Hepatocyte (in vitro differentiated cells): ENCODE measurements at regions not wholly inside any gene's neighbourhood (a gene's known extent, or its start where the extent isn't known, plus 50 kb on each side); places are given as distances from the start of the nearest gene placed in this dataset.

Source experiments
- DNase-seq: peaks from one replicate; pipeline ENCODE4 v3.0.0-alpha.2; 2016; ENCODE audit warnings: low spot score
- H2AFZ ChIP-seq: fragments of 200-600 bp; sonication (generic); 2 replicates; pipeline ENCODE4 v1.6.0; 2016; ENCODE audit warnings: antibody characterized with exemption, mild to moderate bottlenecking
- H3K27ac ChIP-seq: fragments of 200-600 bp; sonication (generic); 2 replicates; pipeline ENCODE4 v1.5.1; 2016; ENCODE audit warnings: mild to moderate bottlenecking
- H3K27me3 ChIP-seq: fragments of 200-600 bp; sonication (generic); 2 replicates; pipeline ENCODE4 v1.6.1; 2016
- H3K36me3 ChIP-seq: fragments of 200-600 bp; sonication (generic); replicated peaks from 2 replicates; pipeline ENCODE4 v1.5.1; 2016; ENCODE audit warnings: low read depth; ENCODE audit not compliant: insufficient read depth
- H3K4me1 ChIP-seq: fragments of 200-600 bp; sonication (generic); 2 replicates; pipeline ENCODE4 v1.5.1; 2016; ENCODE audit warnings: mild to moderate bottlenecking, moderate library complexity; ENCODE audit not compliant: insufficient read depth
- H3K4me2 ChIP-seq: fragments of 200-600 bp; sonication (generic); 2 replicates; pipeline ENCODE4 v1.6.0; 2016
- H3K4me3 ChIP-seq: fragments of 200-600 bp; sonication (generic); 2 replicates; pipeline ENCODE4 v1.5.1; 2016; ENCODE audit warnings: mild to moderate bottlenecking
- H3K79me2 ChIP-seq: fragments of 200-600 bp; sonication (generic); 2 replicates; pipeline ENCODE4 v1.6.0; 2017; ENCODE audit warnings: mild to moderate bottlenecking
- H3K9me2 ChIP-seq: fragments of 200-600 bp; sonication (generic); replicated peaks from 2 replicates; pipeline ENCODE4 v1.6.0; 2017; ENCODE audit warnings: mild to moderate bottlenecking; ENCODE audit not compliant: insufficient read depth
- H3K9me3 ChIP-seq: fragments of 200-600 bp; sonication (generic); 2 replicates; pipeline ENCODE4 v1.5.1; 2016; ENCODE audit warnings: low read depth, mild to moderate bottlenecking
- H4K20me1 ChIP-seq: fragments of 200-600 bp; sonication (generic); 2 replicates; pipeline ENCODE4 v1.6.0; 2016; ENCODE audit warnings: mild to moderate bottlenecking; ENCODE audit not compliant: insufficient read depth, poor library complexity, severe bottlenecking
- CTCF ChIP-seq: fragments of 200-600 bp; sonication (generic); IDR thresholded peaks from 2 replicates; pipeline ENCODE4 v1.5.1; 2016; ENCODE audit warnings: antibody characterized with exemption, mild to moderate bottlenecking; ENCODE audit not compliant: poor library complexity
- EZH2 ChIP-seq: fragments of 200-600 bp; sonication (generic); IDR thresholded peaks from 2 replicates; pipeline ENCODE4 v1.6.1; 2016; ENCODE audit warnings: antibody characterized with exemption, mild to moderate bottlenecking, borderline replicate concordance
- EZH2phosphoT487 ChIP-seq: fragments of 200-600 bp; sonication (generic); IDR thresholded peaks from one replicate; pipeline ENCODE4 v1.6.1; 2018; ENCODE audit warnings: antibody characterized with exemption, mild to moderate bottlenecking, low read depth, moderate library complexity; ENCODE audit not compliant: unreplicated experiment, severe bottlenecking
- WGBS: methylation state at CpG from one replicate; pipeline ENCODE4 v1.1.6; 2016; ENCODE audit warnings: low lambda C conversion rate; ENCODE audit errors: missing lambda C conversion rate; 5-methylcytosine and 5-hydroxymethylcytosine counted together

- Histone ChIP-seq H3K4me2 (no peak overlapping the region), H3K79me2 (no peaks in the 10 kb centered on the region), H4K20me1 (no peaks in the 10 kb centered on the region), H3K27me3 (no peaks in the 10 kb centered on the region), H3K27ac (no peak overlapping the region), H3K4me1 (no peaks in the 10 kb centered on the region), H3K36me3 (no peaks in the 10 kb centered on the region), H3K4me3 (no peak overlapping the region), H3K9me2 (no peaks in the 10 kb centered on the region), H3K9me3 (no peaks in the 10 kb centered on the region), H2AFZ (no peak overlapping the region)
- TF ChIP-seq EZH2 = no peak
- no peak for TF ChIP-seq EZH2phosphoT487
- TF ChIP-seq CTCF = no peak
- 70% methylated on average over 4 of the region's 4 CpGs for WGBS
- no peak for DNase-seq
Observed at GRCh38 chr2:19116918-19117317, 241.5 kb downstream of the OSR1 start.

GRCh38 chr2:19114754-19115231 lies 243.6 kb downstream of the OSR1 start:
- H3K36me3 ChIP-seq = no peaks in the 10 kb centered on the region
- no peaks in the 10 kb centered on the region for H3K9me2 ChIP-seq
- no peak for DNase-seq
- no peaks in the 10 kb centered on the region for H3K79me2 ChIP-seq
- H3K27ac ChIP-seq = peak overlapping the region; percentile 68
- H3K9me3 ChIP-seq = no peaks in the 10 kb centered on the region
- H3K27me3 ChIP-seq = no peaks in the 10 kb centered on the region
- no peak overlapping the region for H2AFZ ChIP-seq
- no peaks in the 10 kb centered on the region for H3K4me1 ChIP-seq
- TF ChIP-seq CTCF (no peak), EZH2phosphoT487 (no peak), EZH2 (no peak)
- H3K4me2 ChIP-seq = no peak overlapping the region
- no peaks in the 10 kb centered on the region for H4K20me1 ChIP-seq
- no peak overlapping the region for H3K4me3 ChIP-seq

DNA sequence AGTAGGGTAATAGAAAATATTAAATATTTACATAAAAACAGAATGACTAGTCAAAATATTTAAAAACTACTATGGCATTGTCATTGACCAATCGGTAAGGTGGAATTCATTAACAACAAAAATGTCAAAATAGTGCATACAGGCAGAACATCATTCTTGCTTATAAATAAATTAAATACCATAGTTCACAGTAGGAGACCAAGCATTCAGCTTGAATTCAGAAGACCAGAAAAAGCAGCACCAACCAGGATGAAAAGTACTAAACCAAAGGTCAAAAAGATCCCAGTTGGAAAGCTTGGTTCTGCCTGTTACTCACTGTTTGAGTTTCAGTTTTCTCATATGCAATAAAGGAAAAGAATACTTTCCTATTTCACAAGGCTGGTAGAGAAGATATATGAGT lies 244.3 kb downstream of the OSR1 start:
- no peak overlapping the region for H3K4me2 ChIP-seq
- no peaks in the 10 kb centered on the region for H3K36me3 ChIP-seq
- H3K27me3 ChIP-seq = no peaks in the 10 kb centered on the region
- H3K79me2 ChIP-seq = no peaks in the 10 kb centered on the region
- no peaks in the 10 kb centered on the region for H3K4me1 ChIP-seq
- WGBS = 76% methylated on average over 1 of the region's 1 CpG
- no peak for TF ChIP-seq EZH2
- no peak for TF ChIP-seq EZH2phosphoT487
- TF ChIP-seq CTCF = no peak
- no peaks in the 10 kb centered on the region for H3K9me3 ChIP-seq
- DNase-seq = no peak
- no peaks in the 10 kb centered on the region for H4K20me1 ChIP-seq
- peak overlapping the region; percentile 68 for H3K27ac ChIP-seq
- H3K4me3 ChIP-seq = no peak overlapping the region
- no peaks in the 10 kb centered on the region for H3K9me2 ChIP-seq
- H2AFZ ChIP-seq = no peak overlapping the region

GRCh38 chr2:19111354-19111753 lies 247.1 kb downstream of the OSR1 start:
- no peak for DNase-seq
- 58% methylated on average over 3 of the region's 3 CpGs for WGBS
- H3K4me2 ChIP-seq = no peak overlapping the region
- no peaks in the 10 kb centered on the region for H3K79me2 ChIP-seq
- H3K4me1 ChIP-seq = no peaks in the 10 kb centered on the region
- no peak overlapping the region for H2AFZ ChIP-seq
- no peaks in the 10 kb centered on the region for H3K9me2 ChIP-seq
- no peaks in the 10 kb centered on the region for H4K20me1 ChIP-seq
- H3K4me3 ChIP-seq = no peak overlapping the region
- H3K36me3 ChIP-seq = no peaks in the 10 kb centered on the region
- no peak overlapping the region for H3K27ac ChIP-seq
- no peaks in the 10 kb centered on the region for H3K9me3 ChIP-seq
- H3K27me3 ChIP-seq = no peaks in the 10 kb centered on the region
- TF ChIP-seq CTCF (no peak), EZH2phosphoT487 (no peak), EZH2 (no peak)
